HG03045 (cell line): ENCODE measurements at regions not wholly inside any gene's neighbourhood (a gene's known extent, or its start where the extent isn't known, plus 50 kb on each side); places are given as distances from the start of the nearest gene placed in this dataset.
"Not testable (repeated sequence)": the region's sequence is repeated elsewhere in the genome, so short reads cannot be mapped to it uniquely, and the experiment has no call there.

Experiments used
- ATAC-seq: cut with Tn5 transposase; IDR thresholded peaks from one replicate; pipeline ENCODE4 v1.9.1; 2021; ENCODE audit warnings: mild to moderate bottlenecking, moderate library complexity; ENCODE audit not compliant: unreplicated experiment

DNA sequence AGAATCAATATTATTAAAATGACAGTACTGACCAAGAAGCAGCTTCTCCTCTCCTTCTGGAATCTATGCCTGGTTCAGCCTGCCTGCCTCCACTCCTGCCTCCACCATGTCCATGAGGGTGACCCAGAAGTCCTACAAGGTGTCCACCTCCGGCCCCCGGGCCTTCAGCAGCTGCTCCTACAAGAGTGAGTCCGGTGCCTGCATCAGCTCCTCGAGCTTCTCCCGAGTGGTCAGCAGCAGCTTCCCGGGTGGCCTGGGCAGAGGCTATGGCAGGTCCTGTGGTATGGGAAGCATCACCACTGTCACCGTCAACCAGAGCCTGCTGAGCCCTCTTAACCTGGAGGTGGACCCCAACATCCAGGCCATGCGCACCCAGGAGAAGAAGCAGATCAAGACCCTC is 822.4 kb upstream of the NEGR1 start:
- ATAC-seq, result no peak

- no peak for ATAC-seq
These were observed 817.9 kb upstream of the NEGR1 start for GRCh38 chr1:73100216-73100615.

- ATAC-seq, result no peak
These were observed 815.6 kb upstream of the NEGR1 start for GRCh38 chr1:73097917-73098316.

DNA sequence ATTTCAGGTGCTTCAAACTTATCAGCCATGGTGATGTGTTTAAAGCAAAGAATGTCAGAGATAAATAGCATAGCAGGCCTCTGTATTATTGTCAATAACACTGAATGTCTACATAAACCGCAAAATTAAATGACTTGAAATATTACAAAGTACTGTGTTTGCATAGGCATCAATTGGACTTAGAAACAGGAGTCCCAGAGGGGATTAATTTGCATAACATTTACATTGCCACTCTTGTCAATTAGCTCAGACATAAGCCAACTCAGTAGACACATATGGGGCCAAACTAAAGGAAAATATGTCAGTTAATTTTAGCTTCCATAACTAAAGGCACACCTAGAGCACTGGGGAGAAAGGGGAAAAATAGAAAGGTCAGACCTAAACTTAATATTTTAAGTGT is 814.5 kb upstream of the NEGR1 start:
- no peak for ATAC-seq

DNA sequence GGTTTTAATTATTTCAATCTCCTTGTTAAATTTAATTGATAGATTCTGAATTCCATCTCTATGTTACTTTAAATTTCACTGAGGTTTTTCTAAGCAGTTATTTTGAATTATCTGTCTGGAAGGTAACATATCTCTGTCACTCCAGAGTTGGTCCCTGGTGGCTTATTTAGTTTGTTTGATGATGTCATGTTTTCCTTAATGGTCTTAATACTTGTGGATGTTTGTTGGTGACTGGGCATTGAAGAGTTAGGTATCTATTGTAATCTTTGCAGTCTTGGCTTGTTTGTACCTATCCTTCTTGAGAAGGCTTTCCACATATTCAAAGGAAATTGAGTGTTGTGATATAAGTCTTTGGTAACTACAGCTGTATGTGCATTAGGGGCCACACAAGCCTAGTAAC is 810.0 kb upstream of the NEGR1 start:
- ATAC-seq, result no peak

- ATAC-seq, result no peak
These were observed 784.5 kb upstream of the NEGR1 start for GRCh38 chr1:73066866-73067265.

GRCh38 chr1:73065339-73066041 is 783.2 kb upstream of the NEGR1 start:
- no peak for ATAC-seq

DNA sequence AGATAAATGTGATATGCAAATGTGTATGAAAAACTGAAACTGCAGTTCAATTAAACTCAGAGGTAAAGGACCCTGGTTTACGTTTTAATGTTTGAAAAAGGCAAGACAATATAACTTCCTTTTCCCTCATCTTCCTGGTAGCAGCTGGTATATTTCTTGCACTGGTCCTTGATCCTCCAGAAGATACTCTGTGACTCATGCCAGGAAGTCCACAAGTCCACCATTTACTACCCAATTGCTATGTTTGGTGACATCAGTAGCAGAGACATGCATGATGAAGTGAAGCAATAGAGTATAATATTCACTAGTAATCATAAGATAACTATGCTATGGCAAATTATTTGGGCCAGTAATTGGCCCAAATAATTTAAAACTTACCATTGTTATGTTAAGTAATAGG is 774.5 kb upstream of the NEGR1 start:
- ATAC-seq, result no peak

GRCh38 chr1:73044241-73045036 is 762.1 kb upstream of the NEGR1 start:
- ATAC-seq, result no peak

DNA sequence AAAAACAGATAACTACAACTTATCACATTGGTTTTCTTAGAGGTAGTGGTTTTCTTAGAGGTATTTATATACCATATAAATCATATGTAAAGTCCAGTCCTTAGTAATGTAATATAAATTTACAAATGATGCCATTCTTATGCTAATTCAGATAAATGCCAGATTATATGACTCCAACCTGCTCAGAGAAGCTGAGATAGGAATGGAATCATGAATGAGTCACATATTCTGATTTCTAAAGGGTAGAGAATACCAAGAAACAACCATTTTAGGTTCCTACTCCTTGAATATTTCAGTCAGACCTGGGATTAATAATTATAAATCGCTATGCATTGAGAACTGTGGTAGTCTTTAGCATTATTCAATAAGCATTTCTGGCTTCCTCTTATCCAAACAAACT is 760.1 kb upstream of the NEGR1 start:
- no peak for ATAC-seq

DNA sequence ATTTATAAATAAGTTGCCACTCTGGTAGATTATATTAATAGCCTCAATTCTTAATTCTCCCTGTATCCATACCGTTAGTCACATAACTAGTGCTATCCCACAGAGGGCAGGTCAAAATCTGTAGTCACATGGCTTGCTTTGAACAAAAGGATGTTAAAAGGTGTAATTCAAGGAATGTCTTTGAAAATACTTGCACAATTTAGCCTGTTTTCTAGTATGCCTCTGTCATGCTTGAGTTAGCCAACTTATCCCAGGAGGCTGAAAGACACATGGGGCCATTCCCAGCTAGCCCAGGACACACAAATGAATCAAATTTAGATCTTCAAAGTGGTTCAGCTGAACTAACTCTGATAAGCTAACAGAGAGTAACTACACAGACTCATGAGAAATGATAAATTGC is 758.5 kb upstream of the NEGR1 start:
- ATAC-seq, result no peak

DNA sequence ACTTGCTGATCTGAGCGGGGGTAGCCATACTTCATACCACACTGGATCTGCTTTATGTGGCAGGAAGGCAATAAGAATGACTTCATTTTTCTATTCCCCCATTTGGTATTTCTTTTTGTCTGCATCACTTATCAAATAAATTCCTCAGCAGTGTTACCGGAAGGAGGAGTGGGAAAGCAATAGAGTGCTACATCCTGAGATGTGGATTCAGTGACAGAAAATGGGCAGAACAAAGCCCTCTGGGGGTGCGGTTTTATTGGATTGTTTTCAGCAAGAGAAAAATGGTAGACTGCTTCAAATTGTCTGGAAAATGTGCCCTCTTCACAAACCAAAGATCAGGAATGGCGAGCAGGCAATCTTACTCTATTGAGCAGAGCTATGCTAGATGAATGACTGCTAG is 751.9 kb upstream of the NEGR1 start:
- no peak for ATAC-seq

DNA sequence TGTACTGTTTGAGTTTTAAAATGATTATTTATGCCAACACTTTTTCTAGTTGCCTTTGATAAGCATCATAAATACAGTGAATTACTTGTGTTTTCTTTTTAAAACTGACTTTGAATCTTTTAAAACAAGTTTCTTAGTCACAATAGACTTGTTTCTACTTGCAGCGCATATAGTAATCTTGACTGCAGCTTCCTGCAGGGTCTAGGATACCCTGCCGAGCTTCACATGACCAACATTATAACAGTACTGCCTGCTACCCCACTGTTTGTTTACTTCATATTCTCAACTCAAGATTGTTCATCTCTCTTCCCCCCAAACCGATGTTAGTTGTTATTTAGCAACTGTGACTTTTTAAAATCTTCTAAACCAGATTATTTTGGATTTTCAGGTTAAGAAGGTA is 751.3 kb upstream of the NEGR1 start:
- ATAC-seq, result no peak

GRCh38 chr1:73029571-73029970 is 747.2 kb upstream of the NEGR1 start:
- no peak for ATAC-seq

DNA sequence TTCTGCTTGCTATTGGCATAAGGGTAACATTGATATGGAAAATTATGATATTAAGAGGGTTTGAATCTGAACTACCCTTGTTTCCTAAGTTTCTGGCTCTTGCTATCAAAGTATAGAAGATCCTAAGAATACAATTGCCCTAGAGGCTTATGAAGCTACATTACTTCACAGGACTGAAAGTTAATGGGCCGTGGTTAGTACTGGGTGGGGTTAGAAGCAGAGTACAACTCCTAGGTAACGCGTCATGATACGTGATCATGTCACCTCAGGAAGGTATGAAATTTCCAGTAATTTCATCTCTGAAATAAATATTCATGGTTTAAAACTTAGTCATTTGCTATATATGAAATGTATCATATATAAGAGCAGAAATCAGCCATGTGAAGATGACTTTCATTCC is 743.8 kb upstream of the NEGR1 start:
- ATAC-seq, result no peak

DNA sequence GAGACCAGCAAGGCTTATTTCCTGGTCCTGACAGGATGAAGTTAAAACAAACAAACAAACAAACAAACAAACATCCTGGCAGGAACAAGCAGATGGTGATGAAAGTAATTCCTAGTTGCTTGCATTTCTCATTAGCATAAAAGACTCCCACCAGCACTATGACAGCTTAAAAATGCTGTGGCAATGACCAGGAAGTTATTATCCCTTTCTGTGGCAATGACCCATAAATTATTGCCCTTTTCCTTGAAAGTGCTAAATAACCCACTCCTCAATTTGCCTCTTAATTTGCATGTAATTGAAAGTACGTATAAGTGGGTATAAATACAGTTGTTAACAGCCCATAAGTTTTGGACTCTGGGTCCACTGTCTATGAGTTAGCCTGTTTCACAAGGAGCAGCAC is 727.6 kb upstream of the NEGR1 start:
- ATAC-seq, result no peak

- no peak for ATAC-seq
These were observed 727.0 kb upstream of the NEGR1 start for GRCh38 chr1:73009311-73009710.

GRCh38 chr1:72997624-72998023 is 715.3 kb upstream of the NEGR1 start:
- no peak for ATAC-seq

DNA sequence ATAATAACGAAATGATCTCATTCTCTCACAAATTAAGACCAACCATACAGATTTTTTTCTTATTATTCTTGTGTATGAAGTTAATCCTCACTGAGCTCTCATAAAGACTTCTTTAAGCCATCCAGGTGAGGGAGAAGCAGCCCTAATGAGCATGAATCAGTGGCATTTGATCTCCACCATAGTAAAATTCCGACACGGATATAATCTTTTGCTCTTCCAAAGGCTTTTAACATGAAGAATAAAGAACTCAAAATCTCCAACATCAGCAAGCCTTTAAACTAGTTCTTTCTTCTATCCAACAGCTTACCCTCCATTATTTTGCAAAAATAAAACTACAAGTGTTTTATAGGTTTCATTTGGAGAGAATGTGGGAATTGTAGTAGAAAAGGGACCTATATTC is 714.7 kb upstream of the NEGR1 start:
- ATAC-seq, result no peak

- not testable (repeated sequence) for ATAC-seq
These were observed 705.5 kb upstream of the NEGR1 start for GRCh38 chr1:72987871-72988270.

DNA sequence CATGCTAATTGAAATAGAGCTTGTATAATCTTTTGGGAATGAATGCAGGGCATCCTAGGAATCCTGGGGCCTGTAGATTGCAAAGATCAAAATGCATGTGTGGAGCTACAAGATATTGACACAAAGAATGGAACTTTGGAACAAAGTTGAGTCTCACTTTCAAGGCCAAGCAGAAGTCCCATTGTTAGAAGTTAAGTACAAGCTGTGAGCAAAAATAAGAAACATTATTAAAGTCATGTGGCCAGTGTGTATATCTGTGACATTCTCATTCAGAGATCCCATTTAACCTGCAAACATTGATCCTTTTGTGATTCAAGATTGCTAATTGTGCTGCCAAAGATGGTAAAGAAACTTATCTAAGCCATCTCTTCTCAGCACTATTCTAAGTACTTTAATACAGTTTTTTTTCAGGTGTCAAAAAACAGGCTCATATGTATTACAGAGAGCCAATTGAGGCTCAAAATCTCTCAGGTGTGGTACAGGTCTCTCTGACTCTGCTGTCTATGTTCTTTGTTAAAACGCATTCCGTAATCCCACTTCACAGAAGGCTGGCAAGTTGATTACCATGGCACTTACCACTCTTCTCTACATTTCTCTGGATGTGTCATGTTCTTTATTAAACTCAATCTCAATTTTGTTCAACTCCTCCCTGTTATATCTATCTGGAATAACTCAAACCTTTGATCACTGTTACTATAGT is 704.4 kb upstream of the NEGR1 start:
- no peak for ATAC-seq

DNA sequence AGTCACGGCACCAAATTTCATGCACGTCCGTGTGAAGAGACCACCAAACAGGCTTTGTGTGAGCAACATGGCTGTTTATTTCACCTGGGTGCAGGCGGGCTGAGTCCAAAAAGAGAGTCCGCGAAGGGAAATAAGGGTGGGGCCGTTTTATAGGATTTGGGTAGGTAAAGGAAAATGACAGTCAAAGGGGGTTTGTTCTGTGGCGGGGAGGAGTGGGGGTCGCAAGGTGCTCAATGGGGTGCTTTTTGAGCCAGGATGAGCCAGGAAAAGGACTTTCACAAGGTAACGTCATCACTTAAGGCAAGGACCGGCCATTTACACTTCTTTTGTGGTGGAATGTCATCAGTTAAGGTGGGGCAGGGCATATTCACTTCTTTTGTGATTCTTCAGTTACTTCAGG is 702.7 kb upstream of the NEGR1 start:
- ATAC-seq, result not testable (repeated sequence)
